C4-2B (cell line): ENCODE measurements at regions not wholly inside any gene's neighbourhood (a gene's known extent, or its start where the extent isn't known, plus 50 kb on each side); places are given as distances from the start of the nearest gene placed in this dataset.

Experiments
- H3K27ac ChIP-seq: fragments of 450-650 bp; 2 replicates; pipeline ENCODE4 v1.5.1; 2017
- CTCF ChIP-seq: fragments of 450-650 bp; conservative IDR thresholded peaks from 2 replicates; pipeline ENCODE4 v1.5.1; 2017; ENCODE audit warnings: mild to moderate bottlenecking
- ZFX ChIP-seq: fragments of 450-650 bp; IDR thresholded peaks from 2 replicates; pipeline ENCODE4 v1.6.1; 2017

DNA sequence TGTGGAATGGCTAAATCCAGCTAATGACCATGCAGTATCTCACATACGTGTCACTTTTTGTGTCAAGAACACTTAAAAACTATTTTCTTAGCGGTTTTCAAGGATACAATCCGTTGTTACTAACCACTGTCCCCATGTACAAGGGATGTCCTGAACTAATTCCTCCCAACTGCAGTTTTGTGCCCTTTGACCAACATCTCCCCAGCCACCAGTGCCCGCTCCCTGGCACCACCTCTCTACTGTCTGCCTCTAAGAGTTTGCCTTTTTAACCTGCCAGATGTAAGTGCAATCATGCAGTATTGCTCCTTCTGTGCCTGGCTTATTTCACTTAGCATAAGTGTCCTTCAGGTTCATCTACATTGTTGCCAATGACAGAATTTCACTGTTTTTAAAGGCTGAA lies 315.7 kb downstream of the TMEM121 start:
- no peak overlapping the region for H3K27ac ChIP-seq
- TF ChIP-seq CTCF (no peak), ZFX (no peak)

DNA sequence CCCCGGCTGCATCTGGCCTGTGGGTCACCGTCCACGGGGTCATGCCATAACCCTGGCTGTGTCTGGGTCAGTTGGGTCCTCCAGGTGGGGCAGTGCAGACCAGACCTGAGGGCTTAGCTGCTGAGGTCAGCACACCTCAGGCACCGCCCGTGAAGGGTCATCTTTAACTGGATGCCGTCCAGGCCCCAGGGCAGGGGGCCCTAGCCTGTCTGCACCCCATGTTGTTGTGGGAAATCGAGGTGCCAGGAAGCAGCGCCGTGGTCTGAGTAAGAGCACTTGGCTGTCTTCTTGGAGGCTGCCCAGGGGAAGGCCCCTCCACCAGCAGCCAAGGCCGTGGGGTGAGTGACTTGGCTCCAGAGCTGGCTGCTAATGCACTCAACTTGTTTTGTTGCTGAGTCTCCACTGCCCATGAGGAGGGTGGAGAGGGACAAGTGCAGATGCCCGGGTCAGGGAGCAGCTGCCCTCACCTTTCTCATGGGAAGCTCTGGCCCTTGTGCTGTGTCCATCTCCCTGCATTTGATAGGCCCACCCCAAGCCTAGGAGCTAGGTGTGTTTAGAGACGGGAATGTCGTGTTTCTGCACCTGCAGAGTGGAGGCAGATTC lies 317.2 kb downstream of the TMEM121 start:
- TF ChIP-seq CTCF (no peak), ZFX (no peak)
- H3K27ac ChIP-seq: no peak overlapping the region

GRCh38 chr14:105844047-105844630 lies 317.8 kb downstream of the TMEM121 start:
- H3K27ac ChIP-seq: no peak overlapping the region
- TF ChIP-seq CTCF (no peak), ZFX (no peak)

DNA sequence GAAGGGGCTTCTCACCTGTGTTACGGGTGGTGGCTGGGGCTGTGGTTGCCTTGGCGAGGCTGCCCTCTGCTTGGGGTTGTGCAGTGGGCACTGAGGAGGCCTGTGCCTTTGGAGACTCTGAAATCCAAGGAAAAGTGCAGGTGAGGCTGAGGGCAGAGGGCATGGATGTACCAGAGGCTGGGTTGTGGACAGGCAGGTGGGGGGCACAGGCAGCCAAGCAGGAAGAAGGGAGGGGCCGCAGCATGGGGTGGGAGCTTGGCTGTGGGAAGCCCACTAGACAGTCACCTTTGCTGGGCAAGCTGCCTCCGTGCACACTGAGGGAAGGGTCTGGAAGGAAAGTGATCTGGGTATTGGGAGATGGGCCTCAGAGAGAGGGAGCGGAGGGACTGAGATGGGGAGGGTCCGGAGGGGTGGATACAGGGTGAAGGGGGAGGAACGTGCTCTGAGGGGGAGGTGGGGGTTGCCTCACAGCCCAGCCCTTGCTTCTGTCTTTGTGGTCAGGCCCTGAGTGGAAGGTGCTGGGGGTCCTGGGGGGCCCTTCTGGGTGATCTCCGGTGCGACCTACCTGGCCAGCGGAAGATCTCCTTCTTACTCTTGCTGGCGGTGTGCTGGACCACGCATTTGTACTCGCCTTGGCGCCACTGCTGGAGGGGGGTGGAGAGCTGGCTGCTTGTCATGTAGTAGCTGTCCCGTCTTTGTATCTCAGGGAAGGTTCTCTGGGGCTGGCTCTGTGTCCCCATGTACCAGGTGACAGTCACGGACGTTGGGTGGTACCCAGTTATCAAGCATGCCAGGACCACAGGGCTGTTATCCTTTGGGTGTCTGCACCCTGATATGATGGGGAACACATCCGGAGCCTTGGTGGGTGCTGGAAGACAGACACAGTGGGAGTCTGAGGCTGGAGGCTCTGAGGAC lies 318.7 kb downstream of the TMEM121 start:
- no peak overlapping the region for H3K27ac ChIP-seq
- no peak for TF ChIP-seq CTCF
- no peak for TF ChIP-seq ZFX

- no peak overlapping the region for H3K27ac ChIP-seq
- TF ChIP-seq CTCF: no peak
- TF ChIP-seq ZFX: no peak
Measured at GRCh38 chr14:105845725-105846309, 319.4 kb downstream of the TMEM121 start.

GRCh38 chr14:105846312-105846711 lies 319.9 kb downstream of the TMEM121 start:
- no peak for TF ChIP-seq CTCF
- TF ChIP-seq ZFX: no peak
- H3K27ac ChIP-seq: no peak overlapping the region

DNA sequence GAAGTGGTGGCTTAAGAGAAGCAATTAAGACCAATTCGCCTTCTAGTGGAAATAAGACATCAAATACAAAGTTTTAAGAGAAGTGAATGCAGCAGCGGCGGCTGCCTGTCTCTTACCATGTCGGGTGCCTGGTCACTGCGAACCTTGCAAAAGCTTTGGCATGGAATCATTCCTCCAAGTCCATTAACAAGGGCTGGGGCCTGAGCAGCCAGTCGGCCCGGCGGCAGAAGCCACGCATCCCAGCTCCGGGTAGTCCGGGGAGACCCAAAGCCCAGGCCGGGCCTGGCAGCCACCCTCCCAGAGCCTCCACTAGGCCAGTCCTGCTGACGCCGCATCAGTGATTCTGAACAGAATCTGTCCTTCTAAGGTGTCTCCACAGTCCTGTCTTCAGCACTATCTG lies 321.0 kb downstream of the TMEM121 start:
- no peak overlapping the region for H3K27ac ChIP-seq
- no peak for TF ChIP-seq ZFX
- TF ChIP-seq CTCF: no peak
